ENCODE measurements at regions not wholly inside any gene's neighbourhood (a gene's known extent, or its start where the extent isn't known, plus 50 kb on each side); places are given as distances from the start of the nearest gene placed in this dataset.

DNA sequence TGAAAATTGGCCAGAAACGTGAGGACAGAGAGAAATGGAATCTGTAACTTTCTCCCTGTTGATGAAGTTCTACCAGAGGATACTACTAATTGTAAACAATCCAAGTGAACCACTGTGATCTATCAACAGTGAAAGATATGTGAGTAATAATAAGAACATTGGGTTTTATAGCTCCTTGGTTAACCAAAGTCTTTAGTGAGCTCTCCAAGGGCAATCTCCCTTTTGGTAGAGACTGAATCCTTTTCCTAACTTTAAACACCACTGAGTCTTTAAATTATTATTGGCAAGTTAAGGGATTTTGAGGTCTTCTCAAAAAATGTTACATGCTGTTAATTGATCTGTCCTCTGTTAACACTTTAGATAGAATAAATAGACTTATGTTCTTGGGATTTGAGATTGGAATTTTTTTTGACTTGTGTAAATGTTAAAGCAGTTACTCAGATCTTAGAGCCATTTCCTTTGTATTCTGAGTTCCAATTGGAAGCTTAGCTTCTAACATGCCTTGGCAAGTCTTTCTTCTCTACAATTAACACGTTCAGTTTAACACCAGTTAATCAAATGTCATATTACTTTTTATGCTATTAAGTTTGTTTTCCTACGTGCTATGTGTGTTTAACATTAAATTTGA is 338.2 kb upstream of the DDHD1 start (continued):
- TF ChIP-seq, protein P1, sequence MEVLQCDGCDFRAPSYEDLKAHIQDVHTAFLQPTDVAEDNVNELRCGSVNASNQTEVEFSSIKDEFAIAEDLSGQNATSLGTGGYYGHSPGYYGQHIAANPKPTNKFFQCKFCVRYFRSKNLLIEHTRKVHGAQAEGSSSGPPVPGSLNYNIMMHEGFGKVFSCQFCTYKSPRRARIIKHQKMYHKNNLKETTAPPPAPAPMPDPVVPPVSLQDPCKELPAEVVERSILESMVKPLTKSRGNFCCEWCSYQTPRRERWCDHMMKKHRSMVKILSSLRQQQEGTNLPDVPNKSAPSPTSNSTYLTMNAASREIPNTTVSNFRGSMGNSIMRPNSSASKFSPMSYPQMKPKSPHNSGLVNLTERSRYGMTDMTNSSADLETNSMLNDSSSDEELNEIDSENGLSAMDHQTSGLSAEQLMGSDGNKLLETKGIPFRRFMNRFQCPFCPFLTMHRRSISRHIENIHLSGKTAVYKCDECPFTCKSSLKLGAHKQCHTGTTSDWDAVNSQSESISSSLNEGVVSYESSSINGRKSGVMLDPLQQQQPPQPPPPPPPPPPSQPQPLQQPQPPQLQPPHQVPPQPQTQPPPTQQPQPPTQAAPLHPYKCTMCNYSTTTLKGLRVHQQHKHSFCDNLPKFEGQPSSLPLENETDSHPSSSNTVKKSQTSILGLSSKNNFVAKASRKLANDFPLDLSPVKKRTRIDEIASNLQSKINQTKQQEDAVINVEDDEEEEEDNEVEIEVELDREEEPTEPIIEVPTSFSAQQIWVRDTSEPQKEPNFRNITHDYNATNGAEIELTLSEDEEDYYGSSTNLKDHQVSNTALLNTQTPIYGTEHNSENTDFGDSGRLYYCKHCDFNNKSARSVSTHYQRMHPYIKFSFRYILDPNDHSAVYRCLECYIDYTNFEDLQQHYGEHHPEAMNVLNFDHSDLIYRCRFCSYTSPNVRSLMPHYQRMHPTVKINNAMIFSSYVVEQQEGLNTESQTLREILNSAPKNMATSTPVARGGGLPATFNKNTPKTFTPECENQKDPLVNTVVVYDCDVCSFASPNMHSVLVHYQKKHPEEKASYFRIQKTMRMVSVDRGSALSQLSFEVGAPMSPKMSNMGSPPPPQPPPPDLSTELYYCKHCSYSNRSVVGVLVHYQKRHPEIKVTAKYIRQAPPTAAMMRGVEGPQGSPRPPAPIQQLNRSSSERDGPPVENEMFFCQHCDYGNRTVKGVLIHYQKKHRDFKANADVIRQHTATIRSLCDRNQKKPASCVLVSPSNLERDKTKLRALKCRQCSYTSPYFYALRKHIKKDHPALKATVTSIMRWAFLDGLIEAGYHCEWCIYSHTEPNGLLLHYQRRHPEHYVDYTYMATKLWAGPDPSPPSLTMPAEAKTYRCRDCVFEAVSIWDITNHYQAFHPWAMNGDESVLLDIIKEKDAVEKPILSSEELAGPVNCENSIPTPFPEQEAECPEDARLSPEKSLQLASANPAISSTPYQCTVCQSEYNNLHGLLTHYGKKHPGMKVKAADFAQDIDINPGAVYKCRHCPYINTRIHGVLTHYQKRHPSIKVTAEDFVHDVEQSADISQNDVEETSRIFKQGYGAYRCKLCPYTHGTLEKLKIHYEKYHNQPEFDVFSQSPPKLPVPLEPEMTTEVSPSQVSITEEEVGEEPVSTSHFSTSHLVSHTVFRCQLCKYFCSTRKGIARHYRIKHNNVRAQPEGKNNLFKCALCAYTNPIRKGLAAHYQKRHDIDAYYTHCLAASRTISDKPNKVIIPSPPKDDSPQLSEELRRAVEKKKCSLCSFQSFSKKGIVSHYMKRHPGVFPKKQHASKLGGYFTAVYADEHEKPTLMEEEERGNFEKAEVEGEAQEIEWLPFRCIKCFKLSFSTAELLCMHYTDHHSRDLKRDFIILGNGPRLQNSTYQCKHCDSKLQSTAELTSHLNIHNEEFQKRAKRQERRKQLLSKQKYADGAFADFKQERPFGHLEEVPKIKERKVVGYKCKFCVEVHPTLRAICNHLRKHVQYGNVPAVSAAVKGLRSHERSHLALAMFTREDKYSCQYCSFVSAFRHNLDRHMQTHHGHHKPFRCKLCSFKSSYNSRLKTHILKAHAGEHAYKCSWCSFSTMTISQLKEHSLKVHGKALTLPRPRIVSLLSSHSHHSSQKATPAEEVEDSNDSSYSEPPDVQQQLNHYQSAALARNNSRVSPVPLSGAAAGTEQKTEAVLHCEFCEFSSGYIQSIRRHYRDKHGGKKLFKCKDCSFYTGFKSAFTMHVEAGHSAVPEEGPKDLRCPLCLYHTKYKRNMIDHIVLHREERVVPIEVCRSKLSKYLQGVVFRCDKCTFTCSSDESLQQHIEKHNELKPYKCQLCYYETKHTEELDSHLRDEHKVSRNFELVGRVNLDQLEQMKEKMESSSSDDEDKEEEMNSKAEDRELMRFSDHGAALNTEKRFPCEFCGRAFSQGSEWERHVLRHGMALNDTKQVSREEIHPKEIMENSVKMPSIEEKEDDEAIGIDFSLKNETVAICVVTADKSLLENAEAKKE (CRISPR knock-in tag; IDR thresholded peaks at IDR 0.05) = no peak
- no peak for TF ChIP-seq JUNB (IDR thresholded peaks at IDR 0.05; ENCODE audit: unreplicated experiment)
- no peak for TF ChIP-seq ZNF331 (CRISPR knock-in tag; IDR thresholded peaks at IDR 0.05; ENCODE audit: low read depth)
- TF ChIP-seq, protein P2, sequence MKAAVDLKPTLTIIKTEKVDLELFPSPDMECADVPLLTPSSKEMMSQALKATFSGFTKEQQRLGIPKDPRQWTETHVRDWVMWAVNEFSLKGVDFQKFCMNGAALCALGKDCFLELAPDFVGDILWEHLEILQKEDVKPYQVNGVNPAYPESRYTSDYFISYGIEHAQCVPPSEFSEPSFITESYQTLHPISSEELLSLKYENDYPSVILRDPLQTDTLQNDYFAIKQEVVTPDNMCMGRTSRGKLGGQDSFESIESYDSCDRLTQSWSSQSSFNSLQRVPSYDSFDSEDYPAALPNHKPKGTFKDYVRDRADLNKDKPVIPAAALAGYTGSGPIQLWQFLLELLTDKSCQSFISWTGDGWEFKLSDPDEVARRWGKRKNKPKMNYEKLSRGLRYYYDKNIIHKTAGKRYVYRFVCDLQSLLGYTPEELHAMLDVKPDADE (IDR thresholded peaks at IDR 0.05) = no peak
- TF ChIP-seq NANOG (IDR thresholded peaks at IDR 0.05; ENCODE audit: borderline replicate concordance) = no peak
- no peak for TF ChIP-seq STAT1 (IDR thresholded peaks at IDR 0.05; ENCODE audit: unreplicated experiment)
- TF ChIP-seq EZH2phosphoT487 (IDR thresholded peaks at IDR 0.05; ENCODE audit: unreplicated experiment) = no peak

DNA sequence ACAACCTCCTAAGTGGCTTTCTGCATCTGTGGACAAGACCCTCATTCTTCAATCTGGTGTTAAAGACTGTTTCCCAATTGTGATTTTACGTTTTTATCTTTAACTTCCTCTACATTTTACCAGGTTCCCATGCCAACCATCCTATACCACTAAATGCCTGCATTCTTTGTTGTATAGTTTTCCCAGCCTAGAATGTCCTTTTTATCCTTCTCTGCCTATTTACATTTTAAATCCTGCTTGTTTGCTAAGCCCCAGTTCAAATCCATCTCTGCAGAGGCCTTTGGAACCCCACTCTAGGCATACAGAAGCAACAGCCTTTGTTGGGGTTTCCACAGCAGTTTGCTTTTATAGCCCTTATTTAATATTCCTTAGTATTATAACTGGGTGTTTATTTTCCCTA is 325.1 kb upstream of the DDHD1 start:
- H3K27ac Mint-ChIP-seq = no peak overlapping the region
- no peak overlapping the region for H3K27ac ChIP-seq (ENCODE audit: low read depth)
- H3K4me1 ChIP-seq (ENCODE audit: insufficient read depth) = no peaks in the 10 kb centered on the region
- no peak overlapping the region for H2AFZ ChIP-seq
- peaks cover 36% of the 10 kb centered on the region for H3K9me3 Mint-ChIP-seq
- H3K4me3 ChIP-seq = no peak overlapping the region
- no peaks in the 10 kb centered on the region for H3F3A ChIP-seq (replicated peaks; ENCODE audit: low read depth)
- no peak for ATAC-seq
- H3K4me3 Mint-ChIP-seq = no peak overlapping the region
- no peaks in the 10 kb centered on the region for H3K79me2 ChIP-seq (replicated peaks; ENCODE audit: insufficient read depth)
- H3K4me2 ChIP-seq = no peak overlapping the region
- no peaks in the 10 kb centered on the region for H3K27me3 Mint-ChIP-seq (ENCODE audit: insufficient read depth, low read depth, poor library complexity)
- H3K9me2 ChIP-seq (ENCODE audit: insufficient read depth) = no peaks in the 10 kb centered on the region; the same call in 1 of the 2 replicates
- no peaks in the 10 kb centered on the region for H3K36me3 ChIP-seq (ENCODE audit: insufficient read depth)
- no peaks in the 10 kb centered on the region; the same call in 2 of the 3 replicates for H3K4me1 Mint-ChIP-seq
- peaks cover 26% of the 10 kb centered on the region for H3K36me3 Mint-ChIP-seq (ENCODE audit: low read depth)
- H4K20me1 ChIP-seq (replicated peaks; ENCODE audit: insufficient read depth) = no peaks in the 10 kb centered on the region
- no peak for DNase-seq (ENCODE audit: low spot score)
- H3K27me3 ChIP-seq (ENCODE audit: insufficient read depth) = no peaks in the 10 kb centered on the region
- TF ChIP-seq, protein P2 (IDR thresholded peaks at IDR 0.05) = no peak
- TF ChIP-seq, protein P1 (CRISPR knock-in tag; IDR thresholded peaks at IDR 0.05) = no peak

Measured in GM23338 (cell line).